ENCODE measurements at regions not wholly inside any gene's neighbourhood (a gene's known extent, or its start where the extent isn't known, plus 50 kb on each side); places are given as distances from the start of the nearest gene placed in this dataset.

DNA sequence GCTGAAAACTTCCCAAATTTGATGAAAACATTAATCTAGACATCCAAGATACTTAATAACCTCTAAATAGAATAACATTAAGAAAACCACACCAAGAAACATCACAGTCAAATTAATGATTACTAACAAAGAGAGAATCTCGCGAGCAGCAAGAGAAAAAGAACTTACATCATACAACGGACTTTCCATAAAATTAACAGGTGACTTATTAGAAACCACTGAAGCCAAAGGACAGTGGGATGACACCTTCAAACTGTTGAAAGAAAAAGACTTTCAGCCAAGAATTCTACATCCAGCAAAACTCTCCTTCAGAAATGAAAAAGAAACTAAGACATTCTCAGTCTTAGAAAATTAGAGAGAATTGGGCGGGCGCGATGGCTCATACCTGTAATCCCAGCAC, 232.0 kb downstream of the SNCA start:
- DNase-seq (ENCODE audit: low read depth in 3 of 3, low spot score in 2 of 3): no peak

GRCh38 chr4:89599026-89599425, 237.9 kb downstream of the SNCA start:
- no peak for DNase-seq (ENCODE audit: low read depth in 3 of 3, low spot score in 2 of 3)

GRCh38 chr4:89598602-89599001, 238.4 kb downstream of the SNCA start:
- DNase-seq (ENCODE audit: low read depth in 3 of 3, low spot score in 2 of 3): no peak

DNA sequence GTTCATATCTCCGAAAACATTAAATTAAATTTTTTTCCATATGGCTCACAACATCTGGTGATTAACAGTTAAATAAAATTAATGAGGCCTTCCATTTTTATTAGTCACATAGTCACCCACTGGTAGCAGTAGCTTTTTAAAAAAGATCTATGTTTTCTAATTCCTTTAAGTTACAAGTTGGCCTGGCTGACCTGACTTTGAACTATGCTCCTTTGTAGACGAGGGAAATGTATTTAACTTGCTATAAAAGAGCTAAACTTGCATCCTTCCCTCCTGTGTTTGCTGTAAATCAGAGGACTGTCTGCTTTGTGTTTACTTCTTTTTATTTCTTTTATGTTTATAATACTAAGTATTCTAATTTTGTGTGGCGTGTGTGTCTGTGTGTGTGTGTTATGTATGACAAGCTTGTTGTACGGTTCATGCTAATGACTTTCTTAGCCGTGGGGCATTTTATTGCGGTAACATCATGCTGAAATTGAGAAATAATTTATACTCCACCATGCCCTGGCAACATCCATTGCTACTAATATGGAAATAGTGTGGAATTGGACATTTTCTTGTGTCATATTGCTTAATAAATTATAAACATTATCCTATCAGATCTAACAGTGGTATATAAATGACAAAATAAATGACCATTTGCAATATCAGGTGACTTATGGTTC, 241.7 kb downstream of the SNCA start:
- no peak for DNase-seq (ENCODE audit: low read depth in 3 of 3, low spot score in 2 of 3)

DNA sequence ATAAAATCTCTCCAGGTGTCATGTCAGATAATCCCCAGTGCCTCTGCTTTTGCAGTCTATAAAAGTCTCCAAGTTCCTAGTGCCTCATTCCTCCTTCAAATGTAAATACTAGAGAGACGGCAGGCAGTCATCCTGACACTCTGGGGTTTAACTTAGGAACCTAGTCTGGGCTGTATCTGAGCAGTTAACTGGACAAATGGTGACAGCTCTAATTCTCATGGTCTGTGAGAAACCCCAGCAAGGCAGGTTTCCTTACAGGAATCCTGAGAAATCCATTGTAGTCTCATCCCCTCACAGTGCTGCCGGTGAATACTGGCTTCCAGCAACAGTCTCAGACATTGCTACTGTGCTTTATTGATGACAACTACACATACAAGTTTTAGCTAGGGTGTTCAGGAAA, 246.8 kb downstream of the SNCA start:
- no peak for DNase-seq (ENCODE audit: low read depth in 3 of 3, low spot score in 2 of 3)

- DNase-seq (ENCODE audit: low read depth in 3 of 3, low spot score in 2 of 3): no peak
Measured at GRCh38 chr4:89588421-89588820, 248.5 kb downstream of the SNCA start.

- no peak for DNase-seq (ENCODE audit: low read depth in 3 of 3, low spot score in 2 of 3)
Measured at GRCh38 chr4:89587364-89587763, 249.6 kb downstream of the SNCA start.

- no peak for DNase-seq (ENCODE audit: low read depth in 3 of 3, low spot score in 2 of 3)
Measured at GRCh38 chr4:89586864-89587263, 250.1 kb downstream of the SNCA start.

GRCh38 chr4:89586318-89586717, 250.6 kb downstream of the SNCA start:
- no peak for DNase-seq (ENCODE audit: low read depth in 3 of 3, low spot score in 2 of 3)

- DNase-seq (ENCODE audit: low read depth in 3 of 3, low spot score in 2 of 3): no peak
Measured at GRCh38 chr4:89582756-89583505, 254.0 kb downstream of the SNCA start.

DNA sequence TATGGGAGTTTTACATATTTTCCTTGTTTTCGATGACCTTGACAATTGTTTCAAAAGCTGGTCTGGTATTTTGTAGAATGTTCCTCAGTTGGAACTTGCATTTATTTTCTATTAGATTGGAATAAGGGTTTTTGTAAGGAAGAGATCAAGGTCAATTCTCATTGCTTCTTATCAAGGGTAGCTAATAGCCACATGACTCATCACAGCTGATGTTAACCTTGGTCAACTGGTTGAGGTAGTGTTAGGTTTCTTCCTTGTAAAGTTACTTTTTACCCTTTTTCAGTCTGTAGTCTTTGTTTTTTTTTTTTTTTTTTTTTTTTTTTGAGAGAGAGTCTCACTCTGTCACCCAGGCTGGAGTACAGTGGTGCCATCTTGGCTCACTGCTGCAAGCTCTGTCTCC, 257.2 kb downstream of the SNCA start:
- no peak for DNase-seq (ENCODE audit: low read depth in 3 of 3, low spot score in 2 of 3)

DNA sequence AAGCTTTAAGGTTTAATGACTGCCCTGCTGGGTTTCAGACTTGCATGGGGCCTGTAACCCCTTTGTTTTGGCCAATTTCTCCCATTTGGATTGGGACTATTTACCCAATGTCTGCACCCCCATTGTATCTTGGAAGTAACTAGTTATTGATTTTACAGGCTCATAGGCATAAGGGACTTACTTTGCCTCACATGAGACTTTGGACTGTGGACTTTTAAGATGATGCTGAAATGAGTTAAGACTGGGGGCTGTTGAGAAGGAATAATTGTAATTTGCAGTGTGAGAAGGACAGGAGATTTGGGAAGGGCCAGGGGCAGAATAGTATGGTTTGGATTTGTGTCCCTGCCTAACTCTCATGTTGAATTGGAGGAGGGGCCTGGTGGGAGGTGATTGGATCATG, 260.7 kb downstream of the SNCA start:
- DNase-seq (ENCODE audit: low read depth in 3 of 3, low spot score in 2 of 3): no peak

DNA sequence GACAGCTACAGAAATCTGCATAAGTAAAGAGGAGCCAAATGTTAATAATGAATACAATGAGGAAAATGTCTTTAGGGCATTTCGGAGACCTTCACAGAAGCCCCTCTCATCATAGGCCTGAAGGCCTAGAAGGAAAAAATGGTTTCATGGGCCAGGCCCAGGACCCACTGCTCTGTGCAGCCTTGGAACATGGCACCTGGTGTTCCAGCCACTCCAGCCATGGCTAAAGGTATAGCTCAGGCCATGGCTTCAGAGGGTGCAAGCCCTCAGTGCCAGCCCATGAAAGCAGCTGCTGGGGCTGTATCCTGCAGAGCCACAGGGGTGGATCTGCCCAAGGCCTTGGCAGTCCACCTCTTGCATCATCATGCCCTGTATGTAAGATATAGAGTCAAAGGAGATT, 261.1 kb downstream of the SNCA start:
- no peak for DNase-seq (ENCODE audit: low read depth in 3 of 3, low spot score in 2 of 3)

GRCh38 chr4:89574176-89574575, 262.8 kb downstream of the SNCA start:
- no peak for DNase-seq (ENCODE audit: low read depth in 3 of 3, low spot score in 2 of 3)

- DNase-seq (ENCODE audit: low read depth in 3 of 3, low spot score in 2 of 3): no peak
Measured at GRCh38 chr4:89573656-89574055, 263.3 kb downstream of the SNCA start.

GRCh38 chr4:89572224-89572858, 264.6 kb downstream of the SNCA start:
- peak; percentile 38 to 46 (median 41) for DNase-seq (ENCODE audit: low read depth in 3 of 3, low spot score in 2 of 3)

DNA sequence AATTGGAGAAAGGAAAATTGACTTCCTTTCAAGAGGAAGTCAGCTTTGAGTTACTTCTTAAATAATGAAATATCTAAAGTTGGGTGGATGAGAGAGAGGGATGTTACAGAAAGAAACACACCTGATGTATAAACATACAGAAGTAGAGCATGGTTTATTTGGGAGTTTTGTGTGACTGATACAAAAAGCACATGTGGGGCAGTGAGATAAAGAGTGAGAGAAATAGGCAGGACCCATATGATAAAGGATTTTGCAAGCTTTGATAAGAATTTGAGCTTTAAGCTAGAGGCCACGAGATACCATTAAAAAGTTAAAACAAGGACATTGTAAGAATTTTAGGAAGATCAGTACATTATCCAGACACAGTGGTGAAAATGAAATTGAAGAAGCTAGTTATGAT, 263.3 kb upstream of the GPRIN3 start:
- no peak for DNase-seq (ENCODE audit: low read depth in 3 of 3, low spot score in 2 of 3)

- no peak for DNase-seq (ENCODE audit: low read depth in 3 of 3, low spot score in 2 of 3)
Measured at GRCh38 chr4:89567936-89568335, 260.3 kb upstream of the GPRIN3 start.

DNA sequence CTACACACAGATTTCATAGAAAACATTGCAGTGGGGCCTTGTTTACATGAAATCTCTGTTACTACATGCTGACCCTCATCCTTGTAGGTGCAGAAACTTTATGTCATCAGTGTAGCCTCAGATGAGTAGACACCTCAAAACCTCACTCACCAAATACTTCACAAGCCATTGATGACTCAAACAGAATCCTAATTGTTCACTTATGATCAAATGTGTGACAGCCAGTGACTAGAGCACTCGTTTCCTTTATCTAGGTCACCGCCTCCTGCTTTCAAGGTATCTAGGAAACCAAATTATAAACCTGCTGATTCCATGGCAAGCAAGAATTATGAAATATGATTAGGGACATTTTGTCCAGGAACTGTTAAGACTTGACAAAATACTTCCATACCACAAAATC, 255.8 kb upstream of the GPRIN3 start:
- DNase-seq (ENCODE audit: low read depth in 3 of 3, low spot score in 2 of 3): no peak

- no peak for DNase-seq (ENCODE audit: low read depth in 3 of 3, low spot score in 2 of 3)
Measured at GRCh38 chr4:89562746-89563145, 255.1 kb upstream of the GPRIN3 start.

DNA sequence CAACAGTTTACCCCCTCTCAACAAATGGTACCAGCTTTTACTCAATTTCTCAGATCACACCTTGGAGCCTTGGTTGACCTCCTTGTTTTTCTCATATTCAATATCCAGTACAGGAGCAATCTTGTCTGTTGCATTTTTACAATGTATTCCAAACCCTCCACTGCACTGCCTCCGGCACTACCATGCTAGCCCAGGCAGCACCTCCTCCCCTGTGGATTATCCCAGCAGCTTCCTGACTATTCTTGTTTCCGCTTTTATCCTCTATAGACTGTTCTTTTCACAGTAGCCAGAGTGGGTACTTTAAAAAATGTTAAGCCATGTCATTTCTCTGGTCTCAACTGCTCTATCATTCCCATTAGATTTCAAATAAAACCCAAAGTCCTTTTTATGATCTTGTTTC, 253.4 kb upstream of the GPRIN3 start:
- DNase-seq (ENCODE audit: low read depth in 3 of 3, low spot score in 2 of 3): no peak

- no peak for DNase-seq (ENCODE audit: low read depth in 3 of 3, low spot score in 2 of 3)
Measured at GRCh38 chr4:89558147-89558546, 250.5 kb upstream of the GPRIN3 start.
